ENCODE measurements at regions not wholly inside any gene's neighbourhood (a gene's known extent, or its start where the extent isn't known, plus 50 kb on each side); places are given as distances from the start of the nearest gene placed in this dataset.

DNA sequence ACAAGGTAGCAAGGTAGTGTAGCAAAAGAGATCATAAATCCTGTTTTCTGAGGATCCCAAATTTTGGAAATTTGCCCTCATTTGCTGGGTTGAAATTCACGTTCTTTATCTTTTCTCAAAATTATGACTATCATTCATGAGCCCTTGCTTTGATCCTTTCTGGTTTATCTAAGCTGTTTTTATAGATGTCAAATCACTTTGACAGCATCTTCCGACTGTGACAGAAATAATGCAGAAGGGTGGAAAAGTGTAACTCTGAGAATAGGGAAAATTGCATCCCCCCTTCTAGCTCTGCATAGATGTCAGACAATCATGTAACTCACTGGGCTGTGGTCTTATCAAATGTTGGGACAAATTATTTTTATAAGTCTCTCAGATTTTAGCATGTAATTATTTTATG lies 550.1 kb downstream of the OMA1 start:
- TF ChIP-seq, protein P1, sequence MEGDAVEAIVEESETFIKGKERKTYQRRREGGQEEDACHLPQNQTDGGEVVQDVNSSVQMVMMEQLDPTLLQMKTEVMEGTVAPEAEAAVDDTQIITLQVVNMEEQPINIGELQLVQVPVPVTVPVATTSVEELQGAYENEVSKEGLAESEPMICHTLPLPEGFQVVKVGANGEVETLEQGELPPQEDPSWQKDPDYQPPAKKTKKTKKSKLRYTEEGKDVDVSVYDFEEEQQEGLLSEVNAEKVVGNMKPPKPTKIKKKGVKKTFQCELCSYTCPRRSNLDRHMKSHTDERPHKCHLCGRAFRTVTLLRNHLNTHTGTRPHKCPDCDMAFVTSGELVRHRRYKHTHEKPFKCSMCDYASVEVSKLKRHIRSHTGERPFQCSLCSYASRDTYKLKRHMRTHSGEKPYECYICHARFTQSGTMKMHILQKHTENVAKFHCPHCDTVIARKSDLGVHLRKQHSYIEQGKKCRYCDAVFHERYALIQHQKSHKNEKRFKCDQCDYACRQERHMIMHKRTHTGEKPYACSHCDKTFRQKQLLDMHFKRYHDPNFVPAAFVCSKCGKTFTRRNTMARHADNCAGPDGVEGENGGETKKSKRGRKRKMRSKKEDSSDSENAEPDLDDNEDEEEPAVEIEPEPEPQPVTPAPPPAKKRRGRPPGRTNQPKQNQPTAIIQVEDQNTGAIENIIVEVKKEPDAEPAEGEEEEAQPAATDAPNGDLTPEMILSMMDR (IDR thresholded peaks at IDR 0.05) = no peak
- no peak for TF ChIP-seq POLR2A (IDR thresholded peaks at IDR 0.05)

Measured in body of pancreas (tissue), 4 donors.